HEK293 (cell line): ENCODE measurements at regions not wholly inside any gene's neighbourhood (a gene's known extent, or its start where the extent isn't known, plus 50 kb on each side); places are given as distances from the start of the nearest gene placed in this dataset.

Experiments used
- CTCF ChIA-PET: fragments of 350-600 bp; formaldehyde crosslinking; extraction: SDS; loops from one replicate; lab custom pipeline; 2021; ENCODE audit warnings: antibody characterized with exemption; lab: Yijun Ruan, JAX
- POLR2A ChIA-PET: fragments of 300-600 bp; formaldehyde crosslinking; extraction: SDS; loops from one replicate; lab custom pipeline; 2020; ENCODE audit warnings: antibody characterized with exemption, inconsistent platforms; lab: Yijun Ruan, JAX
- H3K27ac ChIP-seq: fragments of 200-500 bp; sonication (Bioruptor generic); 2 replicates; pipeline ENCODE4 v1.5.1; 2014; ENCODE audit warnings: low read depth, low read length, control low read depth, inconsistent platforms; ENCODE audit errors: extremely low read depth
- H3K36me3 ChIP-seq, 2 experiments: fragments of 200-500 bp in 1 of 2; sonication (Bioruptor generic) in 1 of 2; 1 replicate in 1 of 2; 2 replicates in 1 of 2; pipeline ENCODE4 v1.5.1; 2014 to 2017; ENCODE audit warnings: inconsistent platforms in 2 of 2, low read length in 2 of 2; ENCODE audit not compliant: control insufficient read depth in 2 of 2, insufficient read depth in 1 of 2
- H3K4me1 ChIP-seq: fragments of 200-500 bp; sonication (Bioruptor generic); 2 replicates; pipeline ENCODE4 v1.5.1; 2014; ENCODE audit warnings: mild to moderate bottlenecking, low read length, inconsistent platforms; ENCODE audit not compliant: control insufficient read depth, insufficient read depth
- H3K4me3 ChIP-seq: 2 replicates; pipeline ENCODE4 v1.5.1; 2011; ENCODE audit warnings: low read depth, mild to moderate bottlenecking, control low read depth, low read length, moderate library complexity
- H3K9me3 ChIP-seq: fragments of 200-500 bp; sonication (Bioruptor generic); 2 replicates; pipeline ENCODE4 v1.5.1; 2014; ENCODE audit warnings: low read depth, low read length, inconsistent platforms; ENCODE audit not compliant: control insufficient read depth, insufficient read depth
- GLIS2 ChIP-seq: fragments of 450-650 bp; formaldehyde crosslinking; IDR thresholded peaks from 2 replicates; pipeline ENCODE4 v1.5.1; 2016; ENCODE audit warnings: missing biosample characterization, missing genetic modification characterization
- PRDM4 ChIP-seq: fragments of 450-650 bp; formaldehyde crosslinking; IDR thresholded peaks from 2 replicates; pipeline ENCODE4 v1.5.1; 2017; ENCODE audit warnings: missing biosample characterization, missing genetic modification characterization
- RBAK ChIP-seq: fragments of 450-650 bp; formaldehyde crosslinking; IDR thresholded peaks from 2 replicates; pipeline ENCODE4 v1.5.1; 2016; ENCODE audit warnings: missing biosample characterization, missing genetic modification characterization
- REST ChIP-seq: fragments of 450-650 bp; formaldehyde crosslinking; IDR thresholded peaks from 2 replicates; pipeline ENCODE4 v1.5.1; 2016; ENCODE audit warnings: missing biosample characterization, missing genetic modification characterization
- ZBTB11 ChIP-seq: fragments of 450-650 bp; formaldehyde crosslinking; conservative IDR thresholded peaks from 2 replicates; pipeline ENCODE4 v1.5.1; 2016; ENCODE audit warnings: low read depth, missing biosample characterization, missing genetic modification characterization
- ZEB2 ChIP-seq: fragments of 450-650 bp; formaldehyde crosslinking; IDR thresholded peaks from 2 replicates; pipeline ENCODE4 v1.5.1; 2016; ENCODE audit warnings: missing biosample characterization, missing genetic modification characterization
- ZFP3 ChIP-seq: fragments of 450-650 bp; formaldehyde crosslinking; IDR thresholded peaks from 2 replicates; pipeline ENCODE4 v1.5.1; 2016; ENCODE audit warnings: low read depth, missing biosample characterization, missing genetic modification characterization
- ZIC2 ChIP-seq: fragments of 450-650 bp; formaldehyde crosslinking; IDR thresholded peaks from 2 replicates; pipeline ENCODE4 v1.5.1; 2016; ENCODE audit warnings: missing biosample characterization, missing genetic modification characterization
- ZNF175 ChIP-seq: fragments of 450-650 bp; formaldehyde crosslinking; IDR thresholded peaks from 2 replicates; pipeline ENCODE4 v1.5.1; 2016; ENCODE audit warnings: missing biosample characterization, missing genetic modification characterization
- ZNF19 ChIP-seq: fragments of 450-650 bp; formaldehyde crosslinking; IDR thresholded peaks from 2 replicates; pipeline ENCODE4; 2016; ENCODE audit warnings: missing biosample characterization, missing genetic modification characterization, low read depth
- ZNF2 ChIP-seq: fragments of 450-650 bp; formaldehyde crosslinking; IDR thresholded peaks from 2 replicates; pipeline ENCODE4 v1.5.1; 2016; ENCODE audit warnings: missing biosample characterization, missing genetic modification characterization
- ZNF23 ChIP-seq: fragments of 450-650 bp; formaldehyde crosslinking; IDR thresholded peaks from 2 replicates; pipeline ENCODE4 v1.5.1; 2016; ENCODE audit warnings: missing biosample characterization, missing genetic modification characterization, borderline replicate concordance
- ZNF311 ChIP-seq: fragments of 450-650 bp; formaldehyde crosslinking; IDR thresholded peaks from 2 replicates; pipeline ENCODE4 v1.5.1; 2017; ENCODE audit warnings: missing biosample characterization, missing genetic modification characterization, borderline replicate concordance
- ZNF600 ChIP-seq: fragments of 450-650 bp; formaldehyde crosslinking; IDR thresholded peaks from 2 replicates; pipeline ENCODE4 v1.5.1; 2016; ENCODE audit warnings: missing biosample characterization, missing genetic modification characterization
- ZNF639 ChIP-seq: fragments of 450-650 bp; formaldehyde crosslinking; IDR thresholded peaks from 2 replicates; pipeline ENCODE4 v1.5.1; 2016; ENCODE audit warnings: missing biosample characterization, missing genetic modification characterization
- ZNF776 ChIP-seq: fragments of 450-650 bp; formaldehyde crosslinking; IDR thresholded peaks from 2 replicates; pipeline ENCODE4 v1.5.0; 2017; ENCODE audit warnings: missing biosample characterization, missing genetic modification characterization, borderline replicate concordance
- ZSCAN23 ChIP-seq: fragments of 450-650 bp; formaldehyde crosslinking; IDR thresholded peaks from 2 replicates; pipeline ENCODE4 v1.5.1; 2016; ENCODE audit warnings: missing biosample characterization, missing genetic modification characterization

GRCh38 chr4:112735474-112735951 is 98.6 kb downstream of the LARP7 start:
- ChIA-PET CTCF (interaction anchor here (0.7 kb wide), 1 partner anchor 346 kb away, joined by 3 read pairs; no protein-coding TSS in a partner anchor), POLR2A (no interaction called here)
- no peak overlapping the region for H3K4me3 ChIP-seq
- no peak for TF ChIP-seq ZNF23 (tag by site-specific recombination)
- no peak for TF ChIP-seq ZNF776 (tag by site-specific recombination)
- TF ChIP-seq ZEB2 (tag by site-specific recombination) = no peak
- no peak for TF ChIP-seq ZNF311 (tag by site-specific recombination)
- TF ChIP-seq ZNF2 (tag by site-specific recombination) = no peak
- TF ChIP-seq ZNF19 (tag by site-specific recombination) = no peak
- TF ChIP-seq PRDM4 (tag by site-specific recombination) = no peak
- no peak for TF ChIP-seq RBAK
- TF ChIP-seq ZIC2 (tag by site-specific recombination) = no peak
- TF ChIP-seq ZFP3 (tag by site-specific recombination) = no peak
- TF ChIP-seq ZSCAN23 (tag by site-specific recombination) = no peak
- no peak for TF ChIP-seq ZNF175 (tag by site-specific recombination)
- TF ChIP-seq GLIS2 (tag by site-specific recombination) = no peak
- TF ChIP-seq ZNF600 = no peak
- no peak for TF ChIP-seq REST (tag by site-specific recombination)
- TF ChIP-seq ZBTB11 (tag by site-specific recombination) = no peak
- no peak for TF ChIP-seq ZNF639 (tag by site-specific recombination)
- H3K9me3 ChIP-seq = no peaks in the 10 kb centered on the region
- no peaks in the 10 kb centered on the region for H3K4me1 ChIP-seq
- H3K27ac ChIP-seq = no peak overlapping the region
- H3K36me3 ChIP-seq = no peaks in the 10 kb centered on the region
